Gastroesophageal sphincter (tissue), 4 donors: ENCODE measurements at regions not wholly inside any gene's neighbourhood (a gene's known extent, or its start where the extent isn't known, plus 50 kb on each side); places are given as distances from the start of the nearest gene placed in this dataset.

ENCODE experiments used
- ATAC-seq: fragments of 150-250 bp; one replicate; pipeline ENCODE4 v1.9.1; 2016; ENCODE audit warnings: mild to moderate bottlenecking, moderate library complexity
- H3K27ac ChIP-seq, 4 donors: fragments of 200-600 bp; sonication (generic) in 3 of 4; 1 replicate in 3 of 4; 2 replicates in 1 of 4; pipeline ENCODE4 v1.5.1; 2016 to 2019
- H3K27me3 ChIP-seq: fragments of 200-600 bp; sonication (generic); one replicate; pipeline ENCODE4 v1.5.1; 2019
- H3K36me3 ChIP-seq, 2 donors: fragments of 200-600 bp; sonication (generic); one replicate each; pipeline ENCODE4 v1.5.1; 2019; ENCODE audit warnings: control low read depth in 1 of 2
- H3K4me1 ChIP-seq, 3 donors: fragments of 200-600 bp; sonication (generic); 1 replicate in 2 of 3; 2 replicates in 1 of 3; pipeline ENCODE4 v1.5.1; 2016 to 2019; ENCODE audit warnings: control low read depth in 2 of 3
- H3K4me3 ChIP-seq, 2 donors: fragments of 200-600 bp; sonication (generic); one replicate each; pipeline ENCODE4 v1.5.1; 2019; ENCODE audit warnings: mild to moderate bottlenecking in 1 of 2, moderate library complexity in 1 of 2
- H3K9me3 ChIP-seq, 3 donors: fragments of 200-600 bp; sonication (generic); one replicate each; pipeline ENCODE4 v1.5.1; 2017 to 2019; ENCODE audit warnings: control low read depth in 2 of 3
- EP300 ChIP-seq: sonication (generic); formaldehyde crosslinking; IDR thresholded peaks from one replicate; pipeline ENCODE4 v1.6.1; 2017; ENCODE audit warnings: antibody characterized with exemption, mild to moderate bottlenecking
- POLR2A ChIP-seq, 2 donors: fragments of 450-650 bp; IDR thresholded peaks; one replicate each; pipeline ENCODE4 v1.6.1; 2017; ENCODE audit warnings: antibody characterized with exemption in 2 of 2, mild to moderate bottlenecking in 2 of 2, moderate library complexity in 1 of 2
- POLR2AphosphoS5 ChIP-seq: sonication (generic); formaldehyde crosslinking; IDR thresholded peaks from one replicate; pipeline ENCODE4 v1.6.1; 2017; ENCODE audit warnings: antibody characterized with exemption
- WGBS, 2 donors: methylation state at CpG; one replicate each; pipeline ENCODE4 v1.1.5; 2018; ENCODE audit warnings: low coverage in 1 of 2; 5-methylcytosine and 5-hydroxymethylcytosine counted together
- TF ChIP-seq, protein P1 (sequence below), 4 experiments: fragments of 200-600 bp in 2 of 4; fragments of 450-650 bp in 2 of 4; sonication (generic) in 1 of 4; IDR thresholded peaks; one replicate each; pipeline ENCODE4 v1.5.1; 2017 to 2019; ENCODE audit warnings: antibody characterized with exemption in 4 of 4, mild to moderate bottlenecking in 2 of 4, moderate library complexity in 2 of 4

DNA sequence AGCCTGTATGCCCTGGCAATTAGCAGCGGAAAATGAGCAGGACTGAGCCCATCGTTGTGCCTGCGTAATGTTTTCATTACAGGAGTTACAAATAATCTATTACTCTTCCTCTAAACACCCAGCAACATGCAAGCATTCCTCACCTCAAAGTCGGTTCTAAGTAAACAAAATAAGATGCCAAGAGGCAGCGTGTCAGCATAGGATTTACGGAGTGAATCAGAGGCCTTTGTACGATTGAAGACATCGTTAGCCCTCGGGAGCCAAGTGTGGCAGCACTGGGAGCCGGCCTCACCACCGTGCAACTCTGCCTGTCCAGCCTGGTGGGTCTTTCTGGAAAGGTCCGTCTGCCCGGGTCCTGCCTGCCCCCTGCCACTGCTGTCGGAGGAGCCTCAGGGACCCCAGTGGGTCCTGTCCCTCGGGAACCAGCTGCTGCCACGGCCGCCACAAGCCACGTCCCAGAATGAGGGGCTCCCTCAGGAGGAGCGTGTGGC is 80.1 kb upstream of the CTDP1 start:
- 60 to 62% methylated on average over 5 to 13 of the region's 19 CpGs for WGBS, 2 donors
- no peak for TF ChIP-seq POLR2A (IDR thresholded peaks at IDR 0.05)
- TF ChIP-seq POLR2AphosphoS5, result peak; percentile 87
- no peak overlapping the region for H3K4me3 ChIP-seq
- no peaks in the 10 kb centered on the region for H3K9me3 ChIP-seq
- no peak overlapping the region for H3K27ac ChIP-seq
- ATAC-seq, result no peak
- H3K4me1 ChIP-seq, result no peaks in the 10 kb centered on the region
- H3K27me3 ChIP-seq, result peaks cover 41% of the 10 kb centered on the region
- no peaks in the 10 kb centered on the region for H3K36me3 ChIP-seq

DNA sequence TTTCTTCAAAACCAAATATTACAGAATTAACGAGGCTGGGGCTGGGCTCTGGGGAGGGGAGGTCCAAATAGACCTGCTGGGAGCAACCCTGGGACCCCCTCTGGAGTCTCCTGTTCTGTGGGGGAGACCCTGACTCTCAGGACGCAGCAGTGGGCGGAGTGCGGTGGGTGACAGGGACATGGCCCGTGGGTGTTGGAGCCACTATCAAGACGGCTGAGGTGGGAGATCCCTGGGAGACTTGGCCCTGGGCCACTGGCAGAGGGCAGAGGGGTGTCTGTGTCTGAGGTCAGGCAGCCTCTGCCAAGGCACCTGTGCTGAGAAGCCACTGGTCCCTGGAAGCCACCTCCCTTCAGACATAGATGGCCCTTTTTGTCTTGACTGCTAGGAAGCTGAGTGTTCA is 79.5 kb upstream of the CTDP1 start:
- WGBS, 2 donors, result 100% methylated on average over 1 of the region's 6 CpGs; no CpG with 5 or more reads in 1 of the 2 donors
- no peaks in the 10 kb centered on the region for H3K36me3 ChIP-seq
- no peak overlapping the region for H3K4me3 ChIP-seq
- no peak for ATAC-seq
- H3K9me3 ChIP-seq, result no peaks in the 10 kb centered on the region
- no peaks in the 10 kb centered on the region for H3K4me1 ChIP-seq
- TF ChIP-seq POLR2AphosphoS5, result no peak
- no peak for TF ChIP-seq POLR2A (IDR thresholded peaks at IDR 0.05)
- TF ChIP-seq EP300, result no peak
- TF ChIP-seq, protein P1, sequence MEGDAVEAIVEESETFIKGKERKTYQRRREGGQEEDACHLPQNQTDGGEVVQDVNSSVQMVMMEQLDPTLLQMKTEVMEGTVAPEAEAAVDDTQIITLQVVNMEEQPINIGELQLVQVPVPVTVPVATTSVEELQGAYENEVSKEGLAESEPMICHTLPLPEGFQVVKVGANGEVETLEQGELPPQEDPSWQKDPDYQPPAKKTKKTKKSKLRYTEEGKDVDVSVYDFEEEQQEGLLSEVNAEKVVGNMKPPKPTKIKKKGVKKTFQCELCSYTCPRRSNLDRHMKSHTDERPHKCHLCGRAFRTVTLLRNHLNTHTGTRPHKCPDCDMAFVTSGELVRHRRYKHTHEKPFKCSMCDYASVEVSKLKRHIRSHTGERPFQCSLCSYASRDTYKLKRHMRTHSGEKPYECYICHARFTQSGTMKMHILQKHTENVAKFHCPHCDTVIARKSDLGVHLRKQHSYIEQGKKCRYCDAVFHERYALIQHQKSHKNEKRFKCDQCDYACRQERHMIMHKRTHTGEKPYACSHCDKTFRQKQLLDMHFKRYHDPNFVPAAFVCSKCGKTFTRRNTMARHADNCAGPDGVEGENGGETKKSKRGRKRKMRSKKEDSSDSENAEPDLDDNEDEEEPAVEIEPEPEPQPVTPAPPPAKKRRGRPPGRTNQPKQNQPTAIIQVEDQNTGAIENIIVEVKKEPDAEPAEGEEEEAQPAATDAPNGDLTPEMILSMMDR (IDR thresholded peaks at IDR 0.05), result no peak
- peaks cover 41% of the 10 kb centered on the region for H3K27me3 ChIP-seq
- no peak overlapping the region for H3K27ac ChIP-seq

DNA sequence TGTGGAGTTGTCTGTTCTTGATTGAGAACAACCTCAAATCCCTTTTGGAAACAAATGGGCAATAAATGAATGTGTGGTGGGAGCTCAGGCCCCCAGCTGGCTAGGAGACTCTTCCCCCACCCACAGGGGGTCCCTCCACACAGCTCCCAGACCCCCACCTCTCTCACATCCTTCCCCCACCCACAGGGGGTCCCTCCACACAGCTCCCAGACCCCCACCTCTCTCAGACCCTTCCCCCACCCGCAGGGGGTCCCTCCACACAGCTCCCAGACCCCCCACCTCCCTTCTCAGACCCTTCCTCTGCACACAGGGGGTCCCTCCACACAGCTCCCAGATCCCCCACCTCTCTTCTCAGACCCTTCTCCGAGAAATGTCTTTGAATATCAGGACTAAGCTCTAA is 79.0 kb upstream of the CTDP1 start:
- Histone ChIP-seq H3K27me3 (peaks cover 41% of the 10 kb centered on the region), H3K4me1 (no peaks in the 10 kb centered on the region), H3K27ac (no peak overlapping the region), H3K9me3 (no peaks in the 10 kb centered on the region), H3K36me3 (no peaks in the 10 kb centered on the region), H3K4me3 (no peak overlapping the region)
- no peak for TF ChIP-seq POLR2AphosphoS5
- TF ChIP-seq, protein P1 (IDR thresholded peaks at IDR 0.05), result no peak
- no peak for TF ChIP-seq POLR2A (IDR thresholded peaks at IDR 0.05)
- no peak for TF ChIP-seq EP300
- 100% methylated on average over 1 of the region's 2 CpGs; no CpG with 5 or more reads in 1 of the 2 donors for WGBS, 2 donors
- no peak for ATAC-seq

DNA sequence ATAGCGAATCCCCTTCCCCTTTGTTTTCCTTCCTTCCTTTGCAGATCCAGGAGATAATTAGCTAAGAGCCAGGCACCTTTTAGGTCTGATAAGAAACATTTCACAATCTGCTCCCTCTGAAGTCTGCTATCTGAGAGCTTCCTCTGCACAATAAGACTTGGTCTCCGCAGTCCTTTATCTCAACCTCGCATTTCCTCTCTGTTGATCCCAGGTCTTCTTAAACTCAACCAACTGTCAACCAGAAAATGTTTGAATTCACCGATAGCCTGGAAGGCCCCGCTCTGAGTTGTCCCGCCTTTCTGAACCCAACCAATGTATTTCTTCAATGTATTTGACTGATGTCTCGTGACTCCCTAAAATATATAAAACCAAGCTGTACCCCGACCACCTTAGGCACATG is 78.4 kb upstream of the CTDP1 start:
- H3K9me3 ChIP-seq, result no peaks in the 10 kb centered on the region
- H3K27ac ChIP-seq, result no peak overlapping the region
- peaks cover 40% of the 10 kb centered on the region for H3K27me3 ChIP-seq
- H3K36me3 ChIP-seq, result no peaks in the 10 kb centered on the region
- no peaks in the 10 kb centered on the region for H3K4me1 ChIP-seq
- H3K4me3 ChIP-seq, result no peak overlapping the region
- TF ChIP-seq, protein P1 (IDR thresholded peaks at IDR 0.05), result no peak
- TF ChIP-seq POLR2AphosphoS5 (no peak), POLR2A (IDR thresholded peaks at IDR 0.05) (no peak)
- ATAC-seq, result no peak
- 80% methylated on average over 7 to 8 of the region's 8 CpGs for WGBS, 2 donors

DNA sequence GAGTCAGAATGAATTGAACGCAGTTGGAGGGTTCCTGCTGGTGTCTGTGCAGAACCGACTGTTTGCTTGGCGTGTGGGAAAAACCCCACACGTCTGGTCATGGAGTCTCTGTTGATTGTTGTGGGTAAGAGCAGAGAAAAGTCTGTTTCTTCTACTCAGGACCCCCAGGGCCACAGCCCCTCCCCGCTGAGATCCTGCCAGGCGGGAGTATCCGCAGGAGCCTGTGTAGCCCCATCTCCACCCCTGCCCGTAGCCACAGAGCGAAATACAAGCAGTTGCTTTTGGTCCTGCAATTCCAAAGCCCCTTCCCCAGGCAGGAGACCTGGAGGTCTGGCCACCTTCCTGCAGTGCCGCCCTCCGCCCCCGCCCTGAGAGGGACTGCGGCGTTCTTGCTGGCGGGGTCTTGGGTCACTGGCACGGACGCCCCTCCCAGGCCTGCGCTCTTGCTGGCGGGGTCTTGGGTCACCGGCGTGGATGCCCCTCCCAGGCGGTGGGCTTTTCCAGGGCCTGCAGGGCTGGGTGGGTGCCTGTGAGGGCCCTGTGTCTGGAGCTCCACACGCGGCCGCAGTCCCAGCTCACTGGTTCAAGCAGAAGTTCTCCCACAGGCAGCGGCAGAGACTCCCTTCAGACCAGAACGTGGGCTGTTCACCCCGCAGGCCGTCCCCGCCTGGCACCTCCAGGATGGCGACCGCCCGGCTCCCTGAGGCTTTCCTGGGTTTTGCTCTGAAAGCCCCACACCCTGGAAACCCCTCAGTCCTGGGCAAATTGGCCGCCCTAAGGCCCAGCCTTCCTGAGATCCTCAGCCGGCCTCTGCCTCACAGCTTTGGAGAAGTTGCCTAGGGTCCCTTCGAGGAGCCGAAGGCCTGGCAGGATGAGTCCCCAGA is 76.0 kb upstream of the CTDP1 start:
- ATAC-seq, result no peak
- no peaks in the 10 kb centered on the region for H3K4me1 ChIP-seq
- H3K4me3 ChIP-seq, result no peak overlapping the region
- no peak overlapping the region for H3K27ac ChIP-seq
- no peaks in the 10 kb centered on the region for H3K36me3 ChIP-seq
- WGBS, 2 donors, result 66 to 88% methylated on average over 2 to 4 of the region's 37 CpGs
- TF ChIP-seq POLR2AphosphoS5, result no peak
- no peak for TF ChIP-seq EP300
- TF ChIP-seq, protein P1 (IDR thresholded peaks at IDR 0.05), result no peak
- peaks cover 31% of the 10 kb centered on the region for H3K27me3 ChIP-seq
- no peaks in the 10 kb centered on the region for H3K9me3 ChIP-seq
